ENCODE measurements at regions not wholly inside any gene's neighbourhood (a gene's known extent, or its start where the extent isn't known, plus 50 kb on each side); places are given as distances from the start of the nearest gene placed in this dataset.
"Not testable (repeated sequence)": the region's sequence is repeated elsewhere in the genome, so short reads cannot be mapped to it uniquely, and the experiment has no call there.

DNA sequence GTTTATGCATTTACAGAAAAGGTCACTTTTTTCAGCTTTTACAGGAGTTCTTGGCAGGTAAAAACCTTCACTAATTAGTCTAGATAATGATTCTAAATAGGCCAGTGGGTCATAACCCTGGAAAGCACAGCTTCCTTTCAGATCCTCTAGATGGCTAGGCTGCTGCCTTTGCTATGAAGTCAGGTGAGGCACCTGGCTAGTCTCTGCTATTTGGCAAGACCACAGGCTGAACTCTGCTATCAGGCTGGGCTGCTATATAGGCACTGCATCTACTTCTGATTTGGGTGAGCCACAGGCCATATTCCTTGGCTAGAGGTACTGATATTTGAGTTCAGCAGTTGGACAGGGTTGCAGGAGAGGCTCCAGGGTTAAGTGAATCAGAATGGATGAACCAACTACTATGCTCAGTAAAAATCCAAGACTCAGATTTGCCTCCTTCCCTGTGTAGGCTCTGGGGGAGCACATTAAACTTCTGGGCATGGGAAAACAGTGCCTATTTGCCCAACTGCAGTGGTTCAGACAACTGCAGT lies 665.7 kb upstream of the TBL1XR1 start:
- Histone ChIP-seq H3K4me1 (no peaks in the 10 kb centered on the region), H3K36me3 (no peaks in the 10 kb centered on the region), H3K9me3 (no peaks in the 10 kb centered on the region; the same call in none of the 2 replicates), H3K27me3 (no peaks in the 10 kb centered on the region), H3K4me3 (ENCODE audit: low read depth, low read length) (no peak overlapping the region)
- DNase-seq = no peak
- TF ChIP-seq, protein P1, sequence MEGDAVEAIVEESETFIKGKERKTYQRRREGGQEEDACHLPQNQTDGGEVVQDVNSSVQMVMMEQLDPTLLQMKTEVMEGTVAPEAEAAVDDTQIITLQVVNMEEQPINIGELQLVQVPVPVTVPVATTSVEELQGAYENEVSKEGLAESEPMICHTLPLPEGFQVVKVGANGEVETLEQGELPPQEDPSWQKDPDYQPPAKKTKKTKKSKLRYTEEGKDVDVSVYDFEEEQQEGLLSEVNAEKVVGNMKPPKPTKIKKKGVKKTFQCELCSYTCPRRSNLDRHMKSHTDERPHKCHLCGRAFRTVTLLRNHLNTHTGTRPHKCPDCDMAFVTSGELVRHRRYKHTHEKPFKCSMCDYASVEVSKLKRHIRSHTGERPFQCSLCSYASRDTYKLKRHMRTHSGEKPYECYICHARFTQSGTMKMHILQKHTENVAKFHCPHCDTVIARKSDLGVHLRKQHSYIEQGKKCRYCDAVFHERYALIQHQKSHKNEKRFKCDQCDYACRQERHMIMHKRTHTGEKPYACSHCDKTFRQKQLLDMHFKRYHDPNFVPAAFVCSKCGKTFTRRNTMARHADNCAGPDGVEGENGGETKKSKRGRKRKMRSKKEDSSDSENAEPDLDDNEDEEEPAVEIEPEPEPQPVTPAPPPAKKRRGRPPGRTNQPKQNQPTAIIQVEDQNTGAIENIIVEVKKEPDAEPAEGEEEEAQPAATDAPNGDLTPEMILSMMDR (IDR thresholded peaks at IDR 0.05; ENCODE audit: low read depth, low read length) = no peak

DNA sequence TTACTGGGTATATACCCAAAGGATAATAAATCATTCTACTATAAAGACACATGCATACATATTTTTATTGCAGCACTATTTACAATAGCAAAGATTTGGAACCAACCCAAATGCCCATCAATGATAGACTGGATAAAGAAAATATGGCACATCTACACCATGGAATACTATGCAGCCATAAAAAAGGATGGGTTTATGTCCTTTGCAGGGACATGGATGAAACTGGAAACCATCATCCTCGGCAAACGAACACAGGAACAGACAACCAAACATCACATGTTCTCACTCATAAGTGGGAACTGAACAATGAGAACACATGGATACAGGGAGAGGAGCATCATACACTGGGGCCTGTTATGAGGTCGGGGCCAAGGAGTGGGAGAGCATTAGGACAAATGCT lies 665.0 kb upstream of the KCNMB2 start:
- H3K27me3 ChIP-seq; H3K4me3 ChIP-seq (ENCODE audit: low read depth, low read length); H3K9me3 ChIP-seq; H3K36me3 ChIP-seq; DNase-seq; H3K4me1 ChIP-seq: not testable (repeated sequence)

- DNase-seq = no peak
Measured at GRCh38 chr3:177878192-177878591, 658.0 kb upstream of the KCNMB2 start.

GRCh38 chr3:177878957-177879356 lies 657.3 kb upstream of the KCNMB2 start:
- no peak overlapping the region for H3K4me3 ChIP-seq (ENCODE audit: low read depth, low read length)
- H3K27me3 ChIP-seq = no peaks in the 10 kb centered on the region
- H3K9me3 ChIP-seq = no peaks in the 10 kb centered on the region
- TF ChIP-seq, protein P1 (IDR thresholded peaks at IDR 0.05; ENCODE audit: low read depth, low read length) = no peak
- H3K36me3 ChIP-seq = no peaks in the 10 kb centered on the region
- no peak for DNase-seq
- no peaks in the 10 kb centered on the region for H3K4me1 ChIP-seq

More at GRCh38 chr3:177878192-177878591, 658.0 kb upstream of the KCNMB2 start:
- no peak overlapping the region for H3K4me3 ChIP-seq (ENCODE audit: low read depth, low read length)
- H3K4me1 ChIP-seq = no peaks in the 10 kb centered on the region
- H3K36me3 ChIP-seq = no peaks in the 10 kb centered on the region
- H3K9me3 ChIP-seq = no peaks in the 10 kb centered on the region
- TF ChIP-seq, protein P1 (IDR thresholded peaks at IDR 0.05; ENCODE audit: low read depth, low read length) = no peak
- H3K27me3 ChIP-seq = no peaks in the 10 kb centered on the region

- Histone ChIP-seq H3K9me3 (no peaks in the 10 kb centered on the region), H3K4me1 (no peaks in the 10 kb centered on the region), H3K4me3 (ENCODE audit: low read depth, low read length) (no peak overlapping the region), H3K36me3 (no peaks in the 10 kb centered on the region), H3K27me3 (no peaks in the 10 kb centered on the region)
- TF ChIP-seq, protein P1 (IDR thresholded peaks at IDR 0.05; ENCODE audit: low read depth, low read length) = no peak
- DNase-seq = no peak
Measured at GRCh38 chr3:177881351-177881750, 654.9 kb upstream of the KCNMB2 start.

GRCh38 chr3:177882124-177882648 lies 654.0 kb upstream of the KCNMB2 start:
- Histone ChIP-seq H3K4me3 (ENCODE audit: low read depth, low read length) (no peak overlapping the region), H3K27me3 (no peaks in the 10 kb centered on the region), H3K9me3 (no peaks in the 10 kb centered on the region), H3K36me3 (no peaks in the 10 kb centered on the region), H3K4me1 (no peaks in the 10 kb centered on the region)
- TF ChIP-seq, protein P1 (IDR thresholded peaks at IDR 0.05; ENCODE audit: low read depth, low read length) = no peak
- DNase-seq = no peak

Data from BE2C (cell line).